Sigmoid colon (tissue), 4 donors: ENCODE measurements at regions not wholly inside any gene's neighbourhood (a gene's known extent, or its start where the extent isn't known, plus 50 kb on each side); places are given as distances from the start of the nearest gene placed in this dataset.

Experiments
- CTCF ChIP-seq, 4 experiments: fragments of 450-650 bp in 3 of 4; fragments of 200-600 bp in 1 of 4; IDR thresholded peaks; one replicate each; pipeline ENCODE4 v1.5.1; 2016 to 2019; ENCODE audit warnings: antibody characterized with exemption in 4 of 4, mild to moderate bottlenecking in 3 of 4, moderate library complexity in 2 of 4
- EP300 ChIP-seq, 4 donors: sonication (generic); formaldehyde crosslinking; IDR thresholded peaks; one replicate each; pipeline ENCODE4 v1.6.1; 2017; ENCODE audit warnings: antibody characterized with exemption in 4 of 4
- POLR2A ChIP-seq, 2 donors: fragments of 450-650 bp; IDR thresholded peaks; one replicate each; pipeline ENCODE4 v1.6.1; 2016; ENCODE audit warnings: antibody characterized with exemption in 2 of 2, mild to moderate bottlenecking in 2 of 2, moderate library complexity in 2 of 2
- POLR2AphosphoS5 ChIP-seq, 4 donors: sonication (generic); formaldehyde crosslinking; IDR thresholded peaks; one replicate each; pipeline ENCODE4 v1.6.1; 2017; ENCODE audit warnings: antibody characterized with exemption in 4 of 4

GRCh38 chr16:5653041-5653440 is 555.4 kb upstream of the EEF2KMT start:
- TF ChIP-seq CTCF (IDR thresholded peaks at IDR 0.05): no peak
- TF ChIP-seq POLR2A (IDR thresholded peaks at IDR 0.05): no peak
- TF ChIP-seq POLR2AphosphoS5 (IDR thresholded peaks at IDR 0.05): no peak
- no peak for TF ChIP-seq EP300 (IDR thresholded peaks at IDR 0.05)
